GM12878 (cell line): ENCODE measurements at regions not wholly inside any gene's neighbourhood (a gene's known extent, or its start where the extent isn't known, plus 50 kb on each side); places are given as distances from the start of the nearest gene placed in this dataset.

Experiments used
- CREM ChIP-seq: IDR thresholded peaks from 2 replicates; pipeline ENCODE4 v1.6.1; 2014; ENCODE audit warnings: antibody characterized with exemption, low read depth
- ESRRA ChIP-seq: IDR thresholded peaks from 2 replicates; pipeline ENCODE4 v1.6.1; 2012; ENCODE audit warnings: mild to moderate bottlenecking, low read length, improper control_type of control experiment
- POLR2AphosphoS5 ChIP-seq: IDR thresholded peaks from 2 replicates; pipeline ENCODE4 v1.6.1; 2011; ENCODE audit warnings: mild to moderate bottlenecking, low read length, inconsistent platforms
- SMAD1 ChIP-seq: fragments of 450-650 bp; IDR thresholded peaks from 2 replicates; pipeline ENCODE4 v1.6.1; 2018; ENCODE audit warnings: mild to moderate bottlenecking, low read depth; ENCODE audit not compliant: partially characterized antibody
- TF ChIP-seq, protein P1 (sequence below): fragments of 450-650 bp; IDR thresholded peaks from 2 replicates; pipeline ENCODE4 v1.6.1; 2018; ENCODE audit warnings: mild to moderate bottlenecking, low read depth, moderate library complexity; ENCODE audit not compliant: partially characterized antibody

DNA sequence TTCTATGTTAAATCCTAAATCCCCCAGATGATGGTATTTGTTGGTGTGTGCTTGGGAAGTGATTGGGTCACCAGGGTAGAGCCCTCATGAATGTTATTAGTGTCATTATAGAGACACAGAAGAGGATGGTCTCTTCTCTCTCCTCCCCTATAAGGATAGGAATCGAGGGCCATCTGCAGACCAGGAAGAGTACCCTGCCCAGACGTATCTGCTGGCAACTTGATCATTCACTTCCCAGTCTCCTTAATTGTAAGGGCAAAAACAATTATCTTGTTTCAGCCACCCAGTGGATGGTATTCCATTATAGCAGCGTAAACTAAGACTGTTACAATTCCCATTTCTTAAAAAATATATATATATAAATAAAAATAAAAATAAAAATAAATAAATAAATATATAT is 892.2 kb downstream of the SI start:
- TF ChIP-seq SMAD1, result no peak
- TF ChIP-seq, protein P1, sequence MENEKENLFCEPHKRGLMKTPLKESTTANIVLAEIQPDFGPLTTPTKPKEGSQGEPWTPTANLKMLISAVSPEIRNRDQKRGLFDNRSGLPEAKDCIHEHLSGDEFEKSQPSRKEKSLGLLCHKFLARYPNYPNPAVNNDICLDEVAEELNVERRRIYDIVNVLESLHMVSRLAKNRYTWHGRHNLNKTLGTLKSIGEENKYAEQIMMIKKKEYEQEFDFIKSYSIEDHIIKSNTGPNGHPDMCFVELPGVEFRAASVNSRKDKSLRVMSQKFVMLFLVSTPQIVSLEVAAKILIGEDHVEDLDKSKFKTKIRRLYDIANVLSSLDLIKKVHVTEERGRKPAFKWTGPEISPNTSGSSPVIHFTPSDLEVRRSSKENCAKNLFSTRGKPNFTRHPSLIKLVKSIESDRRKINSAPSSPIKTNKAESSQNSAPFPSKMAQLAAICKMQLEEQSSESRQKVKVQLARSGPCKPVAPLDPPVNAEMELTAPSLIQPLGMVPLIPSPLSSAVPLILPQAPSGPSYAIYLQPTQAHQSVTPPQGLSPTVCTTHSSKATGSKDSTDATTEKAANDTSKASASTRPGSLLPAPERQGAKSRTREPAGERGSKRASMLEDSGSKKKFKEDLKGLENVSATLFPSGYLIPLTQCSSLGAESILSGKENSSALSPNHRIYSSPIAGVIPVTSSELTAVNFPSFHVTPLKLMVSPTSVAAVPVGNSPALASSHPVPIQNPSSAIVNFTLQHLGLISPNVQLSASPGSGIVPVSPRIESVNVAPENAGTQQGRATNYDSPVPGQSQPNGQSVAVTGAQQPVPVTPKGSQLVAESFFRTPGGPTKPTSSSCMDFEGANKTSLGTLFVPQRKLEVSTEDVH, result no peak
- TF ChIP-seq CREM, result no peak
- no peak for TF ChIP-seq ESRRA
- TF ChIP-seq POLR2AphosphoS5, result no peak
